HUES48 (cell line): ENCODE measurements at regions not wholly inside any gene's neighbourhood (a gene's known extent, or its start where the extent isn't known, plus 50 kb on each side); places are given as distances from the start of the nearest gene placed in this dataset.
"Not testable (repeated sequence)": the region's sequence is repeated elsewhere in the genome, so short reads cannot be mapped to it uniquely, and the experiment has no call there.

Experiments
- H3K27ac ChIP-seq: one replicate; pipeline ENCODE4 v1.7.0; 2013; ENCODE audit warnings: low read depth, low read length, inconsistent platforms
- H3K27me3 ChIP-seq: 2 replicates; pipeline ENCODE4 v1.6.1; 2013; ENCODE audit warnings: mild to moderate bottlenecking, low read length; ENCODE audit not compliant: control insufficient read depth, insufficient read depth
- H3K36me3 ChIP-seq: 2 replicates; pipeline ENCODE4 v1.6.1; 2013; ENCODE audit warnings: low read length; ENCODE audit not compliant: control insufficient read depth, insufficient read depth
- H3K4me1 ChIP-seq: 2 replicates; pipeline ENCODE4 v1.6.1; 2013; ENCODE audit warnings: mild to moderate bottlenecking, low read length; ENCODE audit not compliant: control insufficient read depth, insufficient read depth
- H3K4me3 ChIP-seq: 2 replicates; pipeline ENCODE4 v1.5.1; 2013; ENCODE audit warnings: mild to moderate bottlenecking, low read depth, low read length
- H3K9ac ChIP-seq: 2 replicates; pipeline ENCODE4 v1.6.1; 2013; ENCODE audit warnings: mild to moderate bottlenecking, low read depth, low read length, moderate library complexity
- H3K9me3 ChIP-seq: 2 replicates; pipeline ENCODE4 v1.6.1; 2013; ENCODE audit warnings: low read length; ENCODE audit not compliant: control insufficient read depth, insufficient read depth

GRCh38 chr22:49403102-49403501 lies 424.6 kb downstream of the BRD1 start:
- H3K27me3 ChIP-seq, result no peaks in the 10 kb centered on the region
- H3K4me3 ChIP-seq, result no peak overlapping the region
- H3K4me1 ChIP-seq, result no peaks in the 10 kb centered on the region
- H3K9me3 ChIP-seq, result no peaks in the 10 kb centered on the region
- no peak overlapping the region for H3K27ac ChIP-seq
- H3K36me3 ChIP-seq, result no peaks in the 10 kb centered on the region
- H3K9ac ChIP-seq, result no peak overlapping the region

- no peak overlapping the region for H3K27ac ChIP-seq
- H3K4me1 ChIP-seq, result no peaks in the 10 kb centered on the region
- no peaks in the 10 kb centered on the region for H3K9me3 ChIP-seq
- no peaks in the 10 kb centered on the region for H3K36me3 ChIP-seq
- H3K27me3 ChIP-seq, result no peaks in the 10 kb centered on the region
- H3K4me3 ChIP-seq, result no peak overlapping the region
- no peak overlapping the region for H3K9ac ChIP-seq
Measured at GRCh38 chr22:49402169-49402568, 425.5 kb downstream of the BRD1 start.

GRCh38 chr22:49400941-49401598 lies 426.6 kb downstream of the BRD1 start:
- H3K27me3 ChIP-seq, result no peaks in the 10 kb centered on the region
- H3K36me3 ChIP-seq, result no peaks in the 10 kb centered on the region

GRCh38 chr22:49400136-49400940 lies 427.3 kb downstream of the BRD1 start:
- H3K36me3 ChIP-seq, result no peaks in the 10 kb centered on the region
- no peak overlapping the region for H3K4me3 ChIP-seq
- H3K9ac ChIP-seq, result no peak overlapping the region
- H3K27me3 ChIP-seq, result no peaks in the 10 kb centered on the region
- no peaks in the 10 kb centered on the region for H3K9me3 ChIP-seq
- H3K4me1 ChIP-seq, result no peaks in the 10 kb centered on the region
- no peak overlapping the region for H3K27ac ChIP-seq

More at GRCh38 chr22:49400941-49401598, 426.6 kb downstream of the BRD1 start:
- no peak overlapping the region for H3K4me3 ChIP-seq
- H3K9ac ChIP-seq, result no peak overlapping the region
- no peaks in the 10 kb centered on the region for H3K4me1 ChIP-seq
- no peak overlapping the region for H3K27ac ChIP-seq
- H3K9me3 ChIP-seq, result no peaks in the 10 kb centered on the region

GRCh38 chr22:49398646-49399045 lies 429.0 kb downstream of the BRD1 start:
- Histone ChIP-seq H3K9me3 (no peaks in the 10 kb centered on the region), H3K4me3 (no peak overlapping the region), H3K36me3 (no peaks in the 10 kb centered on the region), H3K9ac (no peak overlapping the region), H3K27ac (no peak overlapping the region), H3K27me3 (no peaks in the 10 kb centered on the region), H3K4me1 (no peaks in the 10 kb centered on the region)

- no peaks in the 10 kb centered on the region for H3K27me3 ChIP-seq
- no peaks in the 10 kb centered on the region for H3K36me3 ChIP-seq
- no peaks in the 10 kb centered on the region for H3K4me1 ChIP-seq
- H3K9ac ChIP-seq, result no peak overlapping the region
- no peaks in the 10 kb centered on the region for H3K9me3 ChIP-seq
- H3K27ac ChIP-seq, result no peak overlapping the region
- H3K4me3 ChIP-seq, result no peak overlapping the region
Measured at GRCh38 chr22:49398115-49398514, 429.6 kb downstream of the BRD1 start.

- H3K36me3 ChIP-seq, result no peaks in the 10 kb centered on the region
- H3K27me3 ChIP-seq, result no peaks in the 10 kb centered on the region
- H3K9ac ChIP-seq, result no peak overlapping the region
- no peaks in the 10 kb centered on the region for H3K4me1 ChIP-seq
- H3K9me3 ChIP-seq, result no peaks in the 10 kb centered on the region
- H3K4me3 ChIP-seq, result no peak overlapping the region
- no peak overlapping the region for H3K27ac ChIP-seq
Measured at GRCh38 chr22:49396817-49397216, 430.9 kb downstream of the BRD1 start.

- no peaks in the 10 kb centered on the region for H3K27me3 ChIP-seq
- no peaks in the 10 kb centered on the region for H3K9me3 ChIP-seq
- H3K27ac ChIP-seq, result no peak overlapping the region
- H3K4me1 ChIP-seq, result no peaks in the 10 kb centered on the region
- no peak overlapping the region for H3K4me3 ChIP-seq
- no peaks in the 10 kb centered on the region for H3K36me3 ChIP-seq
- H3K9ac ChIP-seq, result no peak overlapping the region
Measured at GRCh38 chr22:49395617-49396016, 432.1 kb downstream of the BRD1 start.

GRCh38 chr22:49395062-49395461 lies 432.6 kb downstream of the BRD1 start:
- not testable (repeated sequence) for H3K27ac ChIP-seq, H3K27me3 ChIP-seq, H3K36me3 ChIP-seq, H3K4me1 ChIP-seq, H3K9ac ChIP-seq, H3K9me3 ChIP-seq, H3K4me3 ChIP-seq

GRCh38 chr22:49394116-49394785 lies 433.4 kb downstream of the BRD1 start:
- no peaks in the 10 kb centered on the region for H3K9me3 ChIP-seq
- no peaks in the 10 kb centered on the region for H3K36me3 ChIP-seq
- no peak overlapping the region for H3K9ac ChIP-seq
- H3K27me3 ChIP-seq, result no peaks in the 10 kb centered on the region
- H3K27ac ChIP-seq, result no peak overlapping the region
- H3K4me3 ChIP-seq, result no peak overlapping the region
- H3K4me1 ChIP-seq, result no peaks in the 10 kb centered on the region

GRCh38 chr22:49393526-49393925 lies 434.1 kb downstream of the BRD1 start:
- H3K9ac ChIP-seq, result no peak overlapping the region
- no peaks in the 10 kb centered on the region for H3K9me3 ChIP-seq
- no peaks in the 10 kb centered on the region for H3K27me3 ChIP-seq
- H3K36me3 ChIP-seq, result no peaks in the 10 kb centered on the region
- H3K4me3 ChIP-seq, result no peak overlapping the region
- H3K27ac ChIP-seq, result no peak overlapping the region
- no peaks in the 10 kb centered on the region for H3K4me1 ChIP-seq
